ENCODE measurements at regions not wholly inside any gene's neighbourhood (a gene's known extent, or its start where the extent isn't known, plus 50 kb on each side); places are given as distances from the start of the nearest gene placed in this dataset.

- intact Hi-C loops (cut with micrococcal nuclease; ENCODE audit: unreplicated experiment), result no loop called here
- no peak overlapping the region for H3K4me2 ChIP-seq (ENCODE audit: low read length)
- H3K79me2 ChIP-seq (ENCODE audit: insufficient read depth, low read depth, low read length), result no peaks in the 10 kb centered on the region
- H4K20me1 ChIP-seq (ENCODE audit: insufficient read depth, low read length), result no peaks in the 10 kb centered on the region
- BruUV-seq (replicated peaks), result no TSS peak
- no peaks in the 10 kb centered on the region for H3K9me3 ChIP-seq (ENCODE audit: low read length)
- no peak overlapping the region for H3K27ac ChIP-seq (ENCODE audit: low read depth, low read length, poor library complexity, severe bottlenecking)
- H3K36me3 ChIP-seq (ENCODE audit: insufficient read depth, low read length), result no peaks in the 10 kb centered on the region
- CTCF ChIA-PET (ENCODE audit: unreplicated experiment), result no interaction called here
- DNase-seq (ENCODE audit: low spot score), result no peak
- no peaks in the 10 kb centered on the region for H3K4me1 ChIP-seq (ENCODE audit: insufficient read depth, low read length, poor library complexity, severe bottlenecking)
- no peak overlapping the region for H3K4me3 ChIP-seq (ENCODE audit: low read depth, low read length, poor library complexity, severe bottlenecking)
- H2AFZ ChIP-seq (ENCODE audit: low read length), result no peak overlapping the region
- TF ChIP-seq, protein P1, sequence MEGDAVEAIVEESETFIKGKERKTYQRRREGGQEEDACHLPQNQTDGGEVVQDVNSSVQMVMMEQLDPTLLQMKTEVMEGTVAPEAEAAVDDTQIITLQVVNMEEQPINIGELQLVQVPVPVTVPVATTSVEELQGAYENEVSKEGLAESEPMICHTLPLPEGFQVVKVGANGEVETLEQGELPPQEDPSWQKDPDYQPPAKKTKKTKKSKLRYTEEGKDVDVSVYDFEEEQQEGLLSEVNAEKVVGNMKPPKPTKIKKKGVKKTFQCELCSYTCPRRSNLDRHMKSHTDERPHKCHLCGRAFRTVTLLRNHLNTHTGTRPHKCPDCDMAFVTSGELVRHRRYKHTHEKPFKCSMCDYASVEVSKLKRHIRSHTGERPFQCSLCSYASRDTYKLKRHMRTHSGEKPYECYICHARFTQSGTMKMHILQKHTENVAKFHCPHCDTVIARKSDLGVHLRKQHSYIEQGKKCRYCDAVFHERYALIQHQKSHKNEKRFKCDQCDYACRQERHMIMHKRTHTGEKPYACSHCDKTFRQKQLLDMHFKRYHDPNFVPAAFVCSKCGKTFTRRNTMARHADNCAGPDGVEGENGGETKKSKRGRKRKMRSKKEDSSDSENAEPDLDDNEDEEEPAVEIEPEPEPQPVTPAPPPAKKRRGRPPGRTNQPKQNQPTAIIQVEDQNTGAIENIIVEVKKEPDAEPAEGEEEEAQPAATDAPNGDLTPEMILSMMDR (conservative IDR thresholded peaks at IDR 0.05; ENCODE audit: low read length), result no peak
- TF ChIP-seq EZH2phosphoT487 (IDR thresholded peaks at IDR 0.05; ENCODE audit: borderline replicate concordance, low read depth, low read length), result no peak
- POLR2A ChIA-PET, result no interaction called here
- H3K9me2 ChIP-seq (ENCODE audit: insufficient read depth, low read length), result no peaks in the 10 kb centered on the region
Observed at GRCh38 chr2:126836761-126837679, 61.7 kb upstream of the TEX51 start.

DNA sequence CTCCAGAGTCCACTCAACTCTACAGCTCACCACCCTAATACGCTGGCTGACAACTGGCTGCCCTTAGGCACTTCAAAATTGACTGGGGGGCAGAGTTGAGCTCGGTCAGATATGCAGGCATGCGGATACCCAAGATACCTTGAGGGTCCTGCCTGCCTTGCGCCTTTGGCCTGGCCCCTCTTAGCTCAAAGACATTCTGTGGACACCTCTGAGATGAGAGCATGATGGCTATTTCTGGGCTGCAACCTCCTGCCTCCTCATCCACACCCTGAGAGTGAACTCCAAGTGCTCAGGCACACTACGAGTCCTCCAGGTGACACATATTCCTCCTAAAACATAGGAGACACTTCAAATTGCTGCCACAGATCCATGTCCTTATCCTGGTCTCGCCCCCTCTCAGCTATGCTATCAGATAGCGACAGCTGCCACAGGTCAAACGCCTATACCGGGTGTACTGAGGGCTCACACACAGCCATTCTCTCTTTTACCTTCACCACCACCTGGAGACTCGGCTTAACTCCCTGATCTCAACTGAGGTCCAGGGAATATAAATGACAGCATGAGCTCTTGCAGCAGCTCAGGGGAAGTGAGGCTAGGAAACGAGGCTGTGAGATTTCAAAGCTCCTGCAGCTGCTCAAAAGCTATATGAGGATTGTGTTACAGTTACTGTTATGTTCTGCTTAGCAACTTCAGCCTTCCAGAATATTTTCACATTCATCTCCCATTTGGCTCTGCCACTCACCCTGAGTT, 60.5 kb upstream of the TEX51 start:
- DNase-seq (ENCODE audit: low spot score), result no peak
- TF ChIP-seq, protein P1 (conservative IDR thresholded peaks at IDR 0.05; ENCODE audit: low read length), result no peak
- TF ChIP-seq EZH2phosphoT487 (IDR thresholded peaks at IDR 0.05; ENCODE audit: borderline replicate concordance, low read depth, low read length), result no peak
- Histone ChIP-seq H3K4me2 (ENCODE audit: low read length) (no peak overlapping the region), H3K9me3 (ENCODE audit: low read length) (no peaks in the 10 kb centered on the region), H3K36me3 (ENCODE audit: insufficient read depth, low read length) (no peaks in the 10 kb centered on the region), H3K4me3 (ENCODE audit: low read depth, low read length, poor library complexity, severe bottlenecking) (no peak overlapping the region), H3K4me1 (ENCODE audit: insufficient read depth, low read length, poor library complexity, severe bottlenecking) (no peaks in the 10 kb centered on the region), H3K9me2 (ENCODE audit: insufficient read depth, low read length) (no peaks in the 10 kb centered on the region), H3K79me2 (ENCODE audit: insufficient read depth, low read depth, low read length) (no peaks in the 10 kb centered on the region), H2AFZ (ENCODE audit: low read length) (no peak overlapping the region), H3K27ac (ENCODE audit: low read depth, low read length, poor library complexity, severe bottlenecking) (no peak overlapping the region), H4K20me1 (ENCODE audit: insufficient read depth, low read length) (no peaks in the 10 kb centered on the region)
- BruUV-seq (replicated peaks), result no TSS peak
- ChIA-PET CTCF (ENCODE audit: unreplicated experiment) (no interaction called here), POLR2A (interaction anchor here (0.6 kb wide), 1 partner anchor 9 kb away, joined by 3 read pairs; no protein-coding TSS in a partner anchor)
- intact Hi-C loops (cut with micrococcal nuclease; ENCODE audit: unreplicated experiment), result no loop called here

DNA sequence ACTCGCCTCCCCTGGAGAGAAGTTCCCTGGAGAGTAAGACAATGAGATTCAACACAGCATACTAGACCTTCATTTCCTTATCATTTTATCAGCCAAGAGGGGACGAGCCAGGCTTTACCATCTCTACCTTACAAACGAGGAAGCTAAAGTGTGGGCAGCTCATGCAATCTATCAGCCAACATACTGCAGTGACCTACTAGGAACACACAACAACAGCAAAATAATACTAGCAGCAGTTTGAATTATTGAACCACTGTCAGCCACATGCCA, 60.0 kb upstream of the TEX51 start:
- CTCF ChIA-PET (ENCODE audit: unreplicated experiment), result no interaction called here
- BruUV-seq (replicated peaks), result no TSS peak

More for the DNA sequence above, 60.0 kb upstream of the TEX51 start:
- intact Hi-C loops (cut with micrococcal nuclease; ENCODE audit: unreplicated experiment), result no loop called here
- no peak overlapping the region for H3K4me2 ChIP-seq (ENCODE audit: low read length)
- H3K4me1 ChIP-seq (ENCODE audit: insufficient read depth, low read length, poor library complexity, severe bottlenecking), result no peaks in the 10 kb centered on the region
- DNase-seq (ENCODE audit: low spot score), result no peak
- H3K27ac ChIP-seq (ENCODE audit: low read depth, low read length, poor library complexity, severe bottlenecking), result no peak overlapping the region
- H3K9me2 ChIP-seq (ENCODE audit: insufficient read depth, low read length), result no peaks in the 10 kb centered on the region
- no peak overlapping the region for H3K4me3 ChIP-seq (ENCODE audit: low read depth, low read length, poor library complexity, severe bottlenecking)
- TF ChIP-seq, protein P1 (conservative IDR thresholded peaks at IDR 0.05; ENCODE audit: low read length), result no peak
- no peak for TF ChIP-seq EZH2phosphoT487 (IDR thresholded peaks at IDR 0.05; ENCODE audit: borderline replicate concordance, low read depth, low read length)
- no peaks in the 10 kb centered on the region for H3K36me3 ChIP-seq (ENCODE audit: insufficient read depth, low read length)
- no peaks in the 10 kb centered on the region for H3K79me2 ChIP-seq (ENCODE audit: insufficient read depth, low read depth, low read length)
- no peak overlapping the region for H2AFZ ChIP-seq (ENCODE audit: low read length)
- no peaks in the 10 kb centered on the region for H3K9me3 ChIP-seq (ENCODE audit: low read length)
- POLR2A ChIA-PET, result no interaction called here
- H4K20me1 ChIP-seq (ENCODE audit: insufficient read depth, low read length), result no peaks in the 10 kb centered on the region

All from OCI-LY7 (cell line).